ENCODE measurements at regions not wholly inside any gene's neighbourhood (a gene's known extent, or its start where the extent isn't known, plus 50 kb on each side); places are given as distances from the start of the nearest gene placed in this dataset.

GRCh38 chr13:103758222-103758621, 692.0 kb upstream of the SLC10A2 start:
- TF ChIP-seq, protein P1, sequence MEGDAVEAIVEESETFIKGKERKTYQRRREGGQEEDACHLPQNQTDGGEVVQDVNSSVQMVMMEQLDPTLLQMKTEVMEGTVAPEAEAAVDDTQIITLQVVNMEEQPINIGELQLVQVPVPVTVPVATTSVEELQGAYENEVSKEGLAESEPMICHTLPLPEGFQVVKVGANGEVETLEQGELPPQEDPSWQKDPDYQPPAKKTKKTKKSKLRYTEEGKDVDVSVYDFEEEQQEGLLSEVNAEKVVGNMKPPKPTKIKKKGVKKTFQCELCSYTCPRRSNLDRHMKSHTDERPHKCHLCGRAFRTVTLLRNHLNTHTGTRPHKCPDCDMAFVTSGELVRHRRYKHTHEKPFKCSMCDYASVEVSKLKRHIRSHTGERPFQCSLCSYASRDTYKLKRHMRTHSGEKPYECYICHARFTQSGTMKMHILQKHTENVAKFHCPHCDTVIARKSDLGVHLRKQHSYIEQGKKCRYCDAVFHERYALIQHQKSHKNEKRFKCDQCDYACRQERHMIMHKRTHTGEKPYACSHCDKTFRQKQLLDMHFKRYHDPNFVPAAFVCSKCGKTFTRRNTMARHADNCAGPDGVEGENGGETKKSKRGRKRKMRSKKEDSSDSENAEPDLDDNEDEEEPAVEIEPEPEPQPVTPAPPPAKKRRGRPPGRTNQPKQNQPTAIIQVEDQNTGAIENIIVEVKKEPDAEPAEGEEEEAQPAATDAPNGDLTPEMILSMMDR (IDR thresholded peaks at IDR 0.05; ENCODE audit: low read depth, low read length) = no peak
- TF ChIP-seq EZH2phosphoT487 (IDR thresholded peaks at IDR 0.05; ENCODE audit: low read depth) = no peak

Data from OCI-LY3 (cell line).